CD4-positive, alpha-beta T cell treated with Interleukin-10 for 1 hour (primary cell): ENCODE measurements at regions not wholly inside any gene's neighbourhood (a gene's known extent, or its start where the extent isn't known, plus 50 kb on each side); places are given as distances from the start of the nearest gene placed in this dataset.

ENCODE experiments used
- DNase-seq: peaks from one replicate; pipeline ENCODE4 v3.0.0-alpha.2; 2020

DNA sequence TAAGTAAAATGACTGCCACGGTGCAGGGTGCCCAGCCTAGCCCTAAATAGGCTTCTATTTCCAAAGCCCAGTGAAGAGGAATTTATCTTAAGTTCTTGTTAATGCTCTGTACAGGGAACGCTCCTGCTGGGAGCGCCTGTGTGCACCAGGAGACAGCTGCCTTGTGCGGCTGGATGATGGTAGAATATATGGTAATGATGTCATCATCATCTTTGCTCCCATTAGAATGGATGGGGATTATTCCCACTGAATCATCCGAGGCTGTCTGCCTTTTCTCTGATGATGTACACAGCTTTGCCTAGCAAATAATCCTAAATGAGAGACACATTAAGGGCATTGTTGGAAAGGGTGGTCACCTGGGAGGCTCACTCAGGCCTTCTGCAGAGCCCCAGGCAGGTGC lies 928.1 kb downstream of the CCSER2 start:
- no peak for DNase-seq

GRCh38 chr10:85259908-85260307 lies 931.5 kb downstream of the CCSER2 start:
- DNase-seq: no peak

DNA sequence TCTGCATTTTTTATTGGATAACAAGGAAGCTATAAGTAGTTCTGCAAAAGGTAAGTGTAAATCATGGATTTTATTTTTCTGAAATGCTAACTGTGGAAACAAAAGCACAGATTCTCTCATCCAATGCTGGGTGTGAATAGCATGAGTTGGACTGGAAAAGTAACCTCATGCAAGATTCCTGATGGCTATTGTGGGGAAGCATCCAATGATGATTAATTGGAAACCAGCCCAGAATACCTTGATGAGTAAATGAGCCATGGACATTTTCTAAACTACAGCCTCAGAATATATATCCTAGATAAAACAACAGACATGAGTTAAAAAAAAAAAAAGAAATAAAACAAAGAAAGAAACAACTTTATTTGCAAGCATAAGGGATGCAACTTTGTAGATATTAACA lies 934.6 kb downstream of the CCSER2 start:
- no peak for DNase-seq

- DNase-seq: no peak
Measured at GRCh38 chr10:85265121-85265520, 936.7 kb downstream of the CCSER2 start.

DNA sequence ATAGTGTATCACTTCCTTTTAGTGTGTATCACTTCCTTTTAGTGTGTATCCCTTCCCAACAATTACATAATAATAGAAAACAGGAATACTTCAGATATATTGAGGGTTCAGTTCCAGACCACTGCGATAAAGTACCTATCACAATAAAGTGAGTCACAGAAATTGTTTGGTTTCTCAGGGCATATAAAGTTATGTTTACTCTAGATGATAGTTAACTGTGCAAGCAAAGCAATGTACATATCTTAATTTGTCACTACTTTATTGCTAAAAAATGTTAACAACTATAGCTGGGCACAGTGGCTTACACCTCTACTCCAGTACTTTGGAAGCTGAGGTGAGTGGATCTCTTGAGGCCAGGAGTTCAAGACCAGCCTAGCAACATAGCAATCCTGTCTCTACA lies 938.4 kb downstream of the CCSER2 start:
- no peak for DNase-seq

GRCh38 chr10:85280014-85280413 lies 951.6 kb downstream of the CCSER2 start:
- no peak for DNase-seq

DNA sequence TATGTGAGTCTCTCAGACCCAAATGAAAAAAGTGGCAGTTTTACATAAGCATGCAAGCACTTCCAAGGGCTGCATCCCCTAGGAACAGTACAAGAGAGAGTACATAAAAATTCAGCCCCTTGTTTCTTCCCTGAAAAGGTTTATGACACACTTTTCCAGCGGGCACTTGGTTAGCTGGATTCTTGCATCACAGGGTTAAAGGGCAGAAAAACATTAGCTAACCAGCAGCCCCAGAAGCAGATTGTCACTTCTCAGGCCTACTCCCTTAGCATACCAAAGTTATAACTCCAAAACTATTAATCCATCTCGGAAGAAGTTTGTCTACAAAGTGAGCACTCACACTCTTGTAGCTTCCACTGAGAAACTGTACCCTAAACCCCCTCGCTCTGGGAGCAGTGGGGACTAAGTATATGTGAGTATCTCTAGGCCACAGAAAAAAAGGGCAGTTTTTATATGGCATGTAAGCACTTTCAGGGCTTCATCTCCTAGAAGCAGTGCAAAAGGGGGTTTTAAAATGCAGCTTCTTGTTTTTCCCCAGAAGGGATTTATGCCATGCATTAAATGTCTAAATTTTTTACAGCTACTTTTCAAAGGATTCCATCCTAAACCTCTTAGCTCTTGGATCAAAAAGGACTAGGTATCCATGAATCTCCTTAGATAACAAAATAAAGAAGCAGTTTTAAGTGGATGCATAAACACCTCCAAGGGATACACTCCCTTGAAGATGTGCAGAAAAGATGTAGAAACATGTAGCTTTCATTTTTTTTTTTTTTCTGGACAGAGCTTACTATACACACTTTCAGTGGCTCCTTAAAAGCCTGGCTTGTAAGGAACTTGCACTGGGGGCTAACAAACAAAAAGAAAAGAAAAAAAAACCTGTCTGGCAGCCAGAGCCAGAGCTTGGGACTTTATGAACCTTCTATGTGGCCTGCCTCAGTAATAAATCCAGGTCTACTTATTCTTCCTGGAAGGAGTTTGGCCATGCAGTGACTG lies 956.7 kb downstream of the CCSER2 start:
- DNase-seq: no peak

DNA sequence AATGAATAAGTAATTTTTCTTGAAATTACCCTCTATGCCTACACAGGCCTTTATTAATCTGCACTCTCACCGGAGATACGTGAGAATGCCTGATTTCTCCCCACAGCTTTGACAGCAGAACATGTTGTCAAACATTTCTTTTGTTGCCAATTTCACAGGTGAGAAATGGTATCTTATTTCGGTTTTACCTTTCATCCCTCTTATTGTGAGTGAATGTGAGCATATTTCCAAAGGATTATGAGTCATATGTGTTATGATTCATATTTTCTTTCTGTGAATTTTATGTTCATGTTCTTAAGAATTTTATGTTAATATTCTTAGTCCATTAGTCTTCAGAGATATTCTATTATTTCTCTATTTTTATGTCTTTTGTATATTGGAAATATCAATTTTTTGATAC lies 965.1 kb downstream of the CCSER2 start:
- DNase-seq: no peak

DNA sequence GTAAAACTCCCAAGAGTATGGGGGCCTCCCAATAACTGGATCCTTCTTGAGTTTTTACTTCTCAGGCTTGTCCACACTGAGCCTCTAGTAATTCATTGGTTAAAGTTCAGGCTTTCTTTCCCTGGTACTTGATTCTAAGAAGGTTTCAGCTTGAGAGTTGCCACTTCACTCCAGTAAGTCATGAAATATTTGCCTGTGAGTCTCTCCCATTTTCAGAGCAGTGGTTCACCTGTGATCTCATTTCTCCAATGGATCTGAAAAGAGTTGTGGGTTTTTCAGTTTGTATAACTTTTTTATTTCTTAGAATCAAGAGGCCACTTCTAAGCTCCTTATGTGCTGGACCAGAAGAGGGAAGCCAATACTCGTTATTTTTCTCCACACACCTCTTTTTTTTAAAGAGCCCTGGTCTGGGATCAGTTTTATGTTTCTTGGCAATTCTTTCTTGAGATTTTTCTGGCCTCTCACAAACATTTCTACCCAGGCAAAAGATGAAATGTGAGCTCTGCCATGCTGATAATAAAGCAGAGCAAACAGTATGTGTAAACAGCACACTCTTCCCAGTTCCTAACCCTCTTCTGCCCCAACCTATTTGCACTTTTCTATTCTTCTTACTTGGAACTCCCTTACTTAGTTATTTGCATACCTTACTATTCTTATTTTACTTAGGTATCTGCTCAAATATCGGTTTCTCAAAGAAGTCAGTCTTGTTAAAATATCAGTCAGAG lies 983.4 kb downstream of the CCSER2 start:
- DNase-seq: no peak

- no peak for DNase-seq
Measured at GRCh38 chr10:85315657-85316056, 987.3 kb downstream of the CCSER2 start.

- no peak for DNase-seq
Measured at GRCh38 chr10:85316276-85316675, 987.9 kb downstream of the CCSER2 start.

DNA sequence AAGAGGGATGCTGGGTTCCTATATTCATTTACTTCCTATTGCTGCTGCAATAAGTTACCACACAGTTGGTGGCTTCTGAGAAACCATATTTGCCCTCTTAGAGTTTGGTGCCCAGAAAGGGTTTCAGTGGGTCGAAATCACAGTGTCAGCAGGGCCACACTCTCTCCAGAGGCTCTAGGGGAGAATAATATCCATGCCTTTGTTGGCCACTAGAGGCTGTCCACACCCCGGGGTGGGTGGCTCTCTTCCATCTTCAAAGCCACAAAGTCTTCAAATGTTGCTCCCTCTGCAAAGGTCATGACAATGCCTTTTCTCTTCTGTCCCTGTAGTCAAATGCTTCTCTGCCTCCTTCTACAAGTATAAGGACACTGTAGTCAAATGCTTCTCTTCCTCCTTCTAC lies 989.4 kb downstream of the CCSER2 start:
- DNase-seq: no peak

GRCh38 chr10:85318809-85319807 lies 990.7 kb downstream of the CCSER2 start:
- DNase-seq: no peak

DNA sequence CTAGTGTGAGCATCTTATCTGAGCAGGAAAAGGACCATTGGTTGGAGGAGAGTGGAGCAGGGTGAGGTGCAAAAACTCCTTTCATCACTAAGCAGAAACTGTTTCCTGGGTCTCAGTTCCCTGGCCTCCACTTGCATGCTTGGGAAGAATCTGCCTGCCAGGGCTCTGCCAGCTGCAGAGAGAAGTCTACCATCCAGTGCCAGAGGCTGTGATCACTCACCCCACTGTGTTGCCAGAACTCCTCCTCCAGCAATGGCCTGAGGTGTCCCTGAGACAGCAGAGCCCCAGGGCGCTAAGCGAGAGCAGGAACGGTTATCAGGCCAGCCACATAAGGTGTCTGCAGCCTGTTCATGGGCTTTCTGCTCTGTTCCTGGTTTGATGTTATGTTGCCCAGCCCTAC lies 991.4 kb downstream of the CCSER2 start:
- DNase-seq: no peak

- no peak for DNase-seq
Measured at GRCh38 chr10:85333594-85333993, 1005.2 kb downstream of the CCSER2 start.

DNA sequence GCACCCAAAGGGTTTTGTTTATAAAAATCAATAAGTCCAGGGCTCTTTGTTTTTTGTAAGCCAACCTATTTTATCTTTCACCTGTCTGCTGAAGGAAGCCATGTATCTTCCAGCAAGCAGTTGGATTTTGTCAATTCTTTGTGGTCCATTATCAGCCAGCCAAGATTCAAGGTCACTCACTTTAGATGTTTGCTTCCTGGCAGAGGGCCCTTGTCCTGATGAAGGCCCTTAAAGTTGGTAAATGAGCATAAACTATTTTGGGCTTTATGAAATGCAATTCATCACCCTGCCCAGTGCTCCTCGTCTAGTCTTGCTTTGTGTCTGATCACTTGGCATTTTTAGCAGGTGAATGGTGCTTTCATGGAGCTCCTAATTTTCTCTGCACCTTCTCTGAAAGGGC lies 1004.2 kb downstream of the GRID1 start:
- DNase-seq: no peak

- no peak for DNase-seq
Measured at GRCh38 chr10:85377029-85377806, 989.4 kb downstream of the GRID1 start.

GRCh38 chr10:85379338-85379737 lies 987.3 kb downstream of the GRID1 start:
- no peak for DNase-seq

DNA sequence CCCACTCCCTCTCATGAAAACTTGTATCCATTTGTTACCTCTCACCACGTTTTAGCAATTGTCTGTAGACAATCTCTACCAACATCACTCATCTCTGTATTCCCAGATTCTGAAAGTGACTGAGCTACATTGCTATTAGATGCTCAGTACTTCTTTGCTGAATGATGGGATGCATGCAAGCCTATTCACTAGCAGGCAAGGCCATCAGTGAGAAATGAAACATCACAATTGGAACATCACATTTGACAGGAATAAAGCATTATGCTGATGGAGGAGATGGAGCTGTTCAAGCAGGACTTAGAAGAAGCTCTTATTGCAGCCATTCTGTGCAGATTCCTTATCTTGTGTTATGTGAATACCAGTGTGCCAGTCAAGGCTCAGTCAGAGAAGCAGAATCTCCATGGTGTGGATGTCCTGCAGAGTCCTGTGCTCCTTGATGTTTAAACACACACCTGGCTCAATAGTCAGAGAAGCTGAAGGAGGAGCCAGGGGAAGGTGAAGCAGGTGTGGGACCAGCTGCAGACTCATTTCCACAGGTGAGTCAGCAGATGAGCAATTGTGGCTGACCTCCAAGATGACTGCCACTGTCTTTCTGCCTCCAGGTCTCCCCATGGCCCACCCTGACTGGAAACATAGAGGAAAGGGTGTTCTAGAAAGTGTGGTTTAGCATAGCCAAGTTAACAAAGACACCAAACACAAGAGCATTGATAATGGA lies 965.5 kb downstream of the GRID1 start:
- DNase-seq: no peak

- DNase-seq: no peak
Measured at GRCh38 chr10:85402541-85402940, 964.1 kb downstream of the GRID1 start.

DNA sequence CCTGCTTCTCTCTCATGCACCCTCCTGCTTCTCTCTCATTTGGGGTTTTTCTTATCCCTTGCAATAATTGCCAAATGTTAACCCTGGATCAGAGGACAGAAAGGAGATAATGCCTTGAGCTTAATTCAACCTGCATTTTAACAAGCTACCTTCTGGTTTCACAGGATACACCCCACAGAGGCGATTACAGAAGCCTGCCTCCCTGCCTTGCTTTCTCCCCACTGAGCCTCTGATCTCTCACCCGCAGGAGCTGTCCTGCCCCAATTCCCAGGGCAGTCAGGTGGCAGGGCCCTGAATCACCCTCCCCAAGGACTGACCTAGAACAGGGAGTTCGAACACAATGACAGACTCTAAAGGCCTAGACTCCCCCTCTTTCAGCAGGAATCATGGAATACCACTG lies 959.5 kb downstream of the GRID1 start:
- DNase-seq: no peak
